ENCODE measurements at regions not wholly inside any gene's neighbourhood (a gene's known extent, or its start where the extent isn't known, plus 50 kb on each side); places are given as distances from the start of the nearest gene placed in this dataset.

- Mint-ChIP-seq H3K4me1 (no peaks in the 10 kb centered on the region), H3K27ac (no peak overlapping the region), H3K9me3 (no peaks in the 10 kb centered on the region), H3K27me3 (ENCODE audit: low read depth in 3 of 3) (peaks cover 5 to 9% (median 6%) of the 10 kb centered on the region in 3 donors), H3K36me3 (no peaks in the 10 kb centered on the region), H3K4me3 (no peak overlapping the region)
- H3K36me3 ChIP-seq (replicated peaks in 1 of 2; ENCODE audit: control insufficient read depth in 1 of 2, insufficient read depth in 2 of 2, low read length in 2 of 2): no peaks in the 10 kb centered on the region
- intact Hi-C loops (cut with micrococcal nuclease): no loop called here
- no peaks in the 10 kb centered on the region for H4K20me1 ChIP-seq (ENCODE audit: insufficient read depth, low read length)
- no peak for TF ChIP-seq CTCF (IDR thresholded peaks at IDR 0.05)
- H3K27me3 ChIP-seq (ENCODE audit: control insufficient read depth in 2 of 2, insufficient read depth in 2 of 2, low read length in 2 of 2): no peaks in the 10 kb centered on the region
- H3K4me2 ChIP-seq (replicated peaks; ENCODE audit: extremely low read depth, low read length, poor library complexity, severe bottlenecking): no peak overlapping the region
- H3K9me3 ChIP-seq (replicated peaks in 1 of 2; ENCODE audit: control insufficient read depth in 1 of 2, insufficient read depth in 1 of 2, low read length in 2 of 2): no peaks in the 10 kb centered on the region
- WGBS (ENCODE audit: insufficient coverage): 83% methylated on average over 2 of the region's 3 CpGs
- no peaks in the 10 kb centered on the region for H3K79me2 ChIP-seq (ENCODE audit: insufficient read depth, low read length)
- no peak overlapping the region for H3K27ac ChIP-seq (ENCODE audit: low read depth in 1 of 2, low read length in 2 of 2)
- H2AFZ ChIP-seq (ENCODE audit: insufficient read depth, low read depth, low read length, poor library complexity, severe bottlenecking): no peak overlapping the region
- no peak overlapping the region for H3K9ac ChIP-seq (ENCODE audit: insufficient read depth, low read length, poor library complexity, severe bottlenecking)
- H3K4me1 ChIP-seq (ENCODE audit: control insufficient read depth in 1 of 2, insufficient read depth in 2 of 2, low read length in 2 of 2): no peaks in the 10 kb centered on the region
- no peak overlapping the region for H3K4me3 ChIP-seq (replicated peaks in 1 of 3; ENCODE audit: low read depth in 2 of 3, low read length in 3 of 3)
- no peak for DNase-seq
Observed at GRCh38 chr7:131164025-131164925, 163.4 kb upstream of the MKLN1 start.

GRCh38 chr7:131166066-131166465 is 161.6 kb upstream of the MKLN1 start:
- Histone ChIP-seq H2AFZ (ENCODE audit: insufficient read depth, low read depth, low read length, poor library complexity, severe bottlenecking) (no peak overlapping the region), H3K79me2 (ENCODE audit: insufficient read depth, low read length) (no peaks in the 10 kb centered on the region), H3K27me3 (ENCODE audit: control insufficient read depth in 2 of 2, insufficient read depth in 2 of 2, low read length in 2 of 2) (no peaks in the 10 kb centered on the region), H3K4me3 (replicated peaks in 1 of 3; ENCODE audit: low read depth in 2 of 3, low read length in 3 of 3) (no peak overlapping the region), H3K36me3 (replicated peaks in 1 of 2; ENCODE audit: control insufficient read depth in 1 of 2, insufficient read depth in 2 of 2, low read length in 2 of 2) (no peaks in the 10 kb centered on the region), H3K9ac (ENCODE audit: insufficient read depth, low read length, poor library complexity, severe bottlenecking) (no peak overlapping the region), H3K4me2 (replicated peaks; ENCODE audit: extremely low read depth, low read length, poor library complexity, severe bottlenecking) (no peak overlapping the region), H3K4me1 (ENCODE audit: control insufficient read depth in 1 of 2, insufficient read depth in 2 of 2, low read length in 2 of 2) (no peaks in the 10 kb centered on the region), H3K27ac (ENCODE audit: low read depth in 1 of 2, low read length in 2 of 2) (no peak overlapping the region), H4K20me1 (ENCODE audit: insufficient read depth, low read length) (no peaks in the 10 kb centered on the region), H3K9me3 (replicated peaks in 1 of 2; ENCODE audit: control insufficient read depth in 1 of 2, insufficient read depth in 1 of 2, low read length in 2 of 2) (no peaks in the 10 kb centered on the region)
- H3K27me3 Mint-ChIP-seq (ENCODE audit: low read depth in 3 of 3): peaks cover 6 to 12% (median 8%) of the 10 kb centered on the region in 3 donors
- DNase-seq: no peak
- H3K4me3 Mint-ChIP-seq: no peak overlapping the region
- no peaks in the 10 kb centered on the region for H3K36me3 Mint-ChIP-seq
- TF ChIP-seq CTCF (IDR thresholded peaks at IDR 0.05): no peak
- intact Hi-C loops (cut with micrococcal nuclease): no loop called here
- WGBS (ENCODE audit: insufficient coverage): 98% methylated on average over 5 of the region's 6 CpGs
- no peak overlapping the region for H3K27ac Mint-ChIP-seq
- no peaks in the 10 kb centered on the region for H3K9me3 Mint-ChIP-seq
- no peaks in the 10 kb centered on the region for H3K4me1 Mint-ChIP-seq

Data from CD14-positive monocyte (primary cell).